GM12892 (cell line): ENCODE measurements at regions not wholly inside any gene's neighbourhood (a gene's known extent, or its start where the extent isn't known, plus 50 kb on each side); places are given as distances from the start of the nearest gene placed in this dataset.

Source experiments
- DNase-seq: peaks from one replicate; pipeline ENCODE4 v3.0.0; 2011; ENCODE audit not compliant: insufficient read length
- FAIRE-seq: peaks from 2 replicates; lab custom pipeline; 2011; peaks lifted over from hg19 to GRCh38; lab: Jason Lieb, UNC
- POLR2A ChIP-seq: IDR thresholded peaks from 2 replicates; pipeline ENCODE4 v1.6.1; 2011; ENCODE audit warnings: low read depth, low read length, control low read depth
- POLR2AphosphoS5 ChIP-seq: IDR thresholded peaks from 2 replicates; pipeline ENCODE4 v1.6.1; 2011; ENCODE audit warnings: low read depth, low read length, control low read depth
- TAF1 ChIP-seq: IDR thresholded peaks from 2 replicates; pipeline ENCODE4 v1.6.1; 2011; ENCODE audit warnings: low read depth, mild to moderate bottlenecking, control low read depth, low read length, borderline replicate concordance

- DNase-seq (no peak), FAIRE-seq (no peak)
- TF ChIP-seq TAF1 (no peak), POLR2A (no peak), POLR2AphosphoS5 (no peak)
Observed at GRCh38 chr13:50697746-50698539, 145.5 kb downstream of the DLEU7 start.

GRCh38 chr13:50699874-50700663 lies 143.4 kb downstream of the DLEU7 start:
- no peak for FAIRE-seq

GRCh38 chr13:50700664-50701305 lies 142.7 kb downstream of the DLEU7 start:
- no peak for FAIRE-seq
- no peak for DNase-seq
- no peak for TF ChIP-seq POLR2A
- no peak for TF ChIP-seq TAF1
- no peak for TF ChIP-seq POLR2AphosphoS5

More at GRCh38 chr13:50699874-50700663, 143.4 kb downstream of the DLEU7 start:
- TF ChIP-seq POLR2A, result no peak
- TF ChIP-seq TAF1, result no peak
- no peak for TF ChIP-seq POLR2AphosphoS5
- no peak for DNase-seq

GRCh38 chr13:50701469-50701868 lies 142.0 kb downstream of the DLEU7 start:
- FAIRE-seq, result no peak
- TF ChIP-seq POLR2AphosphoS5 (no peak), POLR2A (no peak), TAF1 (no peak)
- no peak for DNase-seq

DNA sequence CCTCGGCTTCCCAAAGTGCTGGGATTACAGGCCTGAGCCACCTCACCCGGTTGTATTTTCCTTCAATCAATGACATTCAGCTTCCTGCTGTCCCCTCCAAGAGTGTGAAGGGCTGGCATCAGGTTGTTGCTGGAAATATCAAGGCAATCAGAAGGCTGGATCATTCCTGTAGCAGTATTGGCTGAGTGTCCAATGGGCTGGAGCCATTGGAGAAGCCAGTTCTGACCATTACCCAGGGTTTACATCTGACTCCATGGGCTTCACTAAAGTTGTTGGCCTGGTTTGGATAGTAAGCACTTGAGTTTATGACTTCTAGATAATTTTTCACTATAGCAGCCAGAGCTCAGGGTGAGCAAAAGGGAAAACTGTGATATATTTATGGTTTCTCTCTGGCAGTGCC lies 137.0 kb downstream of the DLEU7 start:
- FAIRE-seq (no peak), DNase-seq (no peak)
- TF ChIP-seq TAF1 (no peak), POLR2AphosphoS5 (no peak), POLR2A (no peak)

GRCh38 chr13:50707628-50708027 lies 135.9 kb downstream of the DLEU7 start:
- no peak for FAIRE-seq
- DNase-seq, result no peak
- no peak for TF ChIP-seq POLR2A
- no peak for TF ChIP-seq POLR2AphosphoS5
- no peak for TF ChIP-seq TAF1

GRCh38 chr13:50708461-50708860 lies 135.0 kb downstream of the DLEU7 start:
- no peak for DNase-seq
- TF ChIP-seq POLR2AphosphoS5 (no peak), POLR2A (no peak), TAF1 (no peak)
- FAIRE-seq, result no peak

- no peak for DNase-seq
- TF ChIP-seq TAF1 (no peak), POLR2AphosphoS5 (no peak), POLR2A (no peak)
- FAIRE-seq, result no peak
Observed at GRCh38 chr13:50709058-50709457, 134.4 kb downstream of the DLEU7 start.

- no peak for DNase-seq
- FAIRE-seq, result no peak
- TF ChIP-seq POLR2A (no peak), POLR2AphosphoS5 (no peak), TAF1 (no peak)
Observed at GRCh38 chr13:50711131-50711815, 132.2 kb downstream of the DLEU7 start.

GRCh38 chr13:50711996-50712395 lies 131.5 kb downstream of the DLEU7 start:
- no peak for DNase-seq
- no peak for FAIRE-seq
- TF ChIP-seq POLR2A (no peak), TAF1 (no peak), POLR2AphosphoS5 (no peak)
